ENCODE measurements at regions not wholly inside any gene's neighbourhood (a gene's known extent, or its start where the extent isn't known, plus 50 kb on each side); places are given as distances from the start of the nearest gene placed in this dataset.

- H3K4me3 ChIP-seq (ENCODE audit: low read depth, low read length) = no peak overlapping the region
- TF ChIP-seq CTCF (IDR thresholded peaks at IDR 0.05; ENCODE audit: borderline replicate concordance, insufficient read depth, low read depth, low read length) = no peak
Measured at GRCh38 chr2:65594150-65594549, 161.8 kb upstream of the SPRED2 start.

GRCh38 chr2:65589667-65590066 lies 157.3 kb upstream of the SPRED2 start:
- H3K4me3 ChIP-seq (ENCODE audit: low read depth, low read length) = no peak overlapping the region
- no peak for TF ChIP-seq CTCF (IDR thresholded peaks at IDR 0.05; ENCODE audit: borderline replicate concordance, insufficient read depth, low read depth, low read length)

GRCh38 chr2:65587779-65588178 lies 155.4 kb upstream of the SPRED2 start:
- H3K4me3 ChIP-seq (ENCODE audit: low read depth, low read length) = no peak overlapping the region
- no peak for TF ChIP-seq CTCF (IDR thresholded peaks at IDR 0.05; ENCODE audit: borderline replicate concordance, insufficient read depth, low read depth, low read length)

- TF ChIP-seq CTCF (IDR thresholded peaks at IDR 0.05; ENCODE audit: borderline replicate concordance, insufficient read depth, low read depth, low read length) = no peak
- H3K4me3 ChIP-seq (ENCODE audit: low read depth, low read length) = no peak overlapping the region
Measured at GRCh38 chr2:65586516-65586915, 154.1 kb upstream of the SPRED2 start.

- TF ChIP-seq CTCF (IDR thresholded peaks at IDR 0.05; ENCODE audit: borderline replicate concordance, insufficient read depth, low read depth, low read length) = no peak
- H3K4me3 ChIP-seq (ENCODE audit: low read depth, low read length) = no peak overlapping the region
Measured at GRCh38 chr2:65583061-65583460, 150.7 kb upstream of the SPRED2 start.

GRCh38 chr2:65582364-65582763 lies 150.0 kb upstream of the SPRED2 start:
- no peak for TF ChIP-seq CTCF (IDR thresholded peaks at IDR 0.05; ENCODE audit: borderline replicate concordance, insufficient read depth, low read depth, low read length)
- no peak overlapping the region for H3K4me3 ChIP-seq (ENCODE audit: low read depth, low read length)

- H3K4me3 ChIP-seq (ENCODE audit: low read depth, low read length) = no peak overlapping the region
- TF ChIP-seq CTCF (IDR thresholded peaks at IDR 0.05; ENCODE audit: borderline replicate concordance, insufficient read depth, low read depth, low read length) = no peak
Measured at GRCh38 chr2:65580824-65581223, 148.4 kb upstream of the SPRED2 start.
